Peyer's patch (tissue), 4 donors: ENCODE measurements at regions not wholly inside any gene's neighbourhood (a gene's known extent, or its start where the extent isn't known, plus 50 kb on each side); places are given as distances from the start of the nearest gene placed in this dataset.

ENCODE experiments used
- CTCF ChIP-seq, 6 experiments: fragments of 450-650 bp in 4 of 6; fragments of 200-600 bp in 2 of 6; sonication (generic) in 1 of 6; IDR thresholded peaks; one replicate each; pipeline ENCODE4 v1.5.1; 2017 to 2019; ENCODE audit warnings: antibody characterized with exemption in 6 of 6, mild to moderate bottlenecking in 3 of 6, moderate library complexity in 1 of 6
- POLR2A ChIP-seq, 2 donors: fragments of 450-650 bp; IDR thresholded peaks; one replicate each; pipeline ENCODE4 v1.5.1; 2017; ENCODE audit warnings: antibody characterized with exemption in 2 of 2, mild to moderate bottlenecking in 2 of 2, moderate library complexity in 2 of 2

- TF ChIP-seq CTCF (IDR thresholded peaks at IDR 0.05): no peak
- no peak for TF ChIP-seq POLR2A (IDR thresholded peaks at IDR 0.05)
These were observed 224.5 kb downstream of the SLC4A3 start for GRCh38 chr2:219851801-219852481.
